HG03342 (cell line): ENCODE measurements at regions not wholly inside any gene's neighbourhood (a gene's known extent, or its start where the extent isn't known, plus 50 kb on each side); places are given as distances from the start of the nearest gene placed in this dataset.

ENCODE experiments used
- ATAC-seq: cut with Tn5 transposase; IDR thresholded peaks from one replicate; pipeline ENCODE4 v1.9.1; 2021; ENCODE audit warnings: mild to moderate bottlenecking, moderate library complexity; ENCODE audit not compliant: unreplicated experiment

DNA sequence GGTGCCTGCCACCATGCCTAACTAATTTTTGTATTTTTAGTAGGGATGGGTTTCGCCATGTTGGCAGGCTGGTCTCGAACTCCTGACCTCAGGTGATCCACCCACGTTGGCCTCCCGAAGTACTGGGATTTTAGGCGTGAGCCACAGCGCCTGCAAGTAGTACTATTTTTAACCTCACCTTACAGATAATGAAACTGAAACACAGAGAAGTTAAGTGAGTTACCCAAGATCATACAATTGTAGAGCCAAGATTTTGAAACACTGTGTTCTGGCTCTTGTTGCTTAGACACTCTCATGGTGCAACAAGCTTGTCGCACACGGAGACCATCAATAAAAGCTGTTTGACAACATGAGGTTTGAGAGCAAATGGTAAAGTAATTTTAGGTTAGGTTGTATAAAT, 159.1 kb upstream of the LMNTD1 start:
- ATAC-seq: peak; percentile 51

DNA sequence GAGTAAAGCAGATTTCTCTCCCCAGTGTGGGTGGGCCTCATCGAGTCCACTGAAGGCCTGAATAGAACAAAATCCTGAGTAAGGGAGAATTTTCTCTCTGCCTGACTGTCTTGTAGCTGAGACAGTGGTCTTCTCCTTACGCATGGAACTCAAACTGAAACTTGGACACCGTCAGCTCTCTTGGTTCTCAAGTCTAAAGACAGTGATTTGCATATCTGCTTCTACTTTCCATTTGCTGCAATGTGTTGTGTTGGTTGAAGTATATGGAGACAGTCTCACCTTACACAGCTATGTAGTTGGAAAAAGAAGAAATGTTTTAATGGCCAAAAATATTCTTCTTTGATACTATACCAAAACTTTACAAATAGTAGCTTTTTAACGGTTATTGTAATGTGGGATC, 160.2 kb upstream of the LMNTD1 start:
- peak; percentile 99 for ATAC-seq

DNA sequence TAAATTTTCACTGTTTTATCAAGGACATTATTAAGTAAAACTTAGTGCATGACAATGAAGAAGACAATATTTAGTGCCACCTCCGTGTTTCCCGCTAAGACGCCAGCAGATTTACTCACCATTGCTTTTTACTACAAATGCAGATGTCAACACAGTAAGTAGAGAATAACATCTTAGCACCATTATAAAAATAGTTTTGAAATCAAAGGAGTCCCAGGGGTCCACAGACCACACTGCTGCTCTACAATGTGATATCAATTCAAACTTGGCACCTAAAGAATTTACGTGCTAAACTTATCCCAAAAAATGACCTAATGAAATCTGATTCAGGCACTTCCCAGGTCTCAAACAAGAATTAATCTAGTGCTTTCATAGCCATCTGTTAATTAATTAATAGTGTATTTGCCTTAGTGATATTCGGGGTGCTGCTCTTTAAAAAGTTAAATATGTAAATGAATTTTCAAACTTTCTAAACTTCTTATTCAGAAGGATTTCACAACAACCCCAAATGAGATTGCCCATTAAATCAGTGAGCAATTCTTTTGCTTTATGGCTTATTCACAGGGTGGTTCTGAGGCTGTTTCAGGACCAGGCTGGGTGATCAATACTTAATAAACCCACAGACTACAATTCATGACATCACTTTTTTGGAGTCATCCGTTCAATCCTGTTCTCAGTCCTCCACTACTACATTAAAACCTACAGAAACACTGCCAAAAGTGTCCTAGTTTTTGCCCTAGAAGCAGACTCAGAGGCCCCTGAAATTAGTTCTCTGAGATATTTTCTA, 161.3 kb upstream of the LMNTD1 start:
- ATAC-seq: no peak

DNA sequence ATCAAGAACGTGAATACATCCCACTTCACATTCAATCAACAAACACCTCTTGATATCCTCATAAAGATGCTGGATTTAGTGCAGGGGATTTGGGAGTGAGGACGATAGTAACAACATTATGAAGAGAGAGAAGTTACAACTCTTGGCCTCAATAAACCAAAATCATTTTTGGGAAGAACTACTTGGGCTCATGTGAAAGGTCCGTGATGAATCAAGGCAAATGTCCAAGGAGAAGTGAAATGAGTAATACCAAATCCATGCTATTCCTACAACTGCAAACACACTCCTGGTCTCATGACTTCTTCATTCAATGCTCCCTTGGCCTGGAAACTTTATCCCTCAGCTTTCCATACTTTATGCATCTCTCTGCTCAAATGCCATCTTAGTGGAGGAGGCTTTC, 162.0 kb upstream of the LMNTD1 start:
- ATAC-seq: no peak

DNA sequence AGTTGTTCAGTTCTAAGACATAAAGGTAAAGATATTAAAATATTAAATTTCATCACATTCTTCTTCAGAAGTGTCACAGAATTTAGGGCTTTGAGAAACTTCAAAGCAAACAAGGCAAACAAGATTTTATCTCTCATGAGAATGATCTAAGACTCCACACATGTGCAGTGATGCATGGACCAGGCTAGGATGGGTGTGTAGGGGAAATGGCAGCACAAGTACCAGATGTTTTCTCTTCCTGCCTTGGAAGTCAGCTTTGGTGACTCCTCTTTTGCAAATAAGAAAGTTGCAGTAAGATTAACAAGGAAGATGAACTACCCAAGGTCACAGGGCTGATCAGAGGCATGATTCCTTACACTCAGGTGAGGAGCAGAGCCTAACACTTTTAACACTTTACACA, 163.8 kb upstream of the LMNTD1 start:
- no peak for ATAC-seq

DNA sequence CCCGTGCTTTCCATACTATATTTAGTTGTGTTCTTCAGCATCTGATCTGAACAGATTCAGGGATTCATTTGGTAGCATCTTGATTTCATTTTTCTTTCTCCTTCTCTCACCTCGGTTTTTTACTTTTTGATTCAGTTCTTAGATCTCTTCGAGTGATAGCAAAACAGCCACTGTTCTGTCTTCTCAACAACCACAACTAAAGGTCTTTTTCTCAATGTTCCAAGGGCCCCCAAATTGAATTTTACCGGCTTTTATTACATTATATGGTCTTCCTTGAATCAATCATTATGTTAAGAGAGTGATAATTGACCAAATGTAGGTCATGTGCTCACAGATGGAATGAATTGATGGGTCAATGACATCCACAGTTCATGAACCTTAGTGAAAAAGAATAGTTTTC, 164.5 kb upstream of the LMNTD1 start:
- ATAC-seq: no peak

DNA sequence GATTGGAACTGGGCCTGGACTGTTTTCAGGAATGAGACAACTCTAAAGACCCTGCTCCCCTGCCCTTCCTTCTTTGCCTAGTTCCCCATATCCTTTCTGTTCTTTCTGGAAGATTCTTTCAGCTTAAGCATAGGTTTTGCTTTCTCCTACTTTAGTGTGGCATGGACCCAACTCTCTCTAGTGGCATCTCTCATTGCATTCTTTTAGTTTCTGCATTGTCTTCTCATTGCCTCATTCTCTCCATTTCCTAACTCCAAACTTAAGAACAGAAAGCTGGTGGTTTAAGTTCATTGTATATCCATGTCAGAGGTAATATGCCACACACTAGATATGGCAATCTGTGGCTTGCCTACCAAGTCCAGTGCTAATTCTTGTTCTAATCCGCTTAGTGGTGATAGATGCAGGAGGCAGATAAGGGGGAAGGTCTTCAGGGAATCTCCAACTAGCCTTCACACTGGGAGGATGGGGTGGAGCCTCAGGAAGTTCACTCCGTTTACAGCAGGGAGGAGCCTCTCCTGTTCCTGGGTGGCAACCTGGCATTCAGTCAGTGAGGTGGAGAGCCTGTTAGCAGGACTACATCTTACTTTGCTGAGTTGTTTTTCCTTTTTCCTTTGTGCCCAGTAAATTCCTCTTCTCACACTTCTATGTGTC, 165.1 kb upstream of the LMNTD1 start:
- no peak for ATAC-seq

DNA sequence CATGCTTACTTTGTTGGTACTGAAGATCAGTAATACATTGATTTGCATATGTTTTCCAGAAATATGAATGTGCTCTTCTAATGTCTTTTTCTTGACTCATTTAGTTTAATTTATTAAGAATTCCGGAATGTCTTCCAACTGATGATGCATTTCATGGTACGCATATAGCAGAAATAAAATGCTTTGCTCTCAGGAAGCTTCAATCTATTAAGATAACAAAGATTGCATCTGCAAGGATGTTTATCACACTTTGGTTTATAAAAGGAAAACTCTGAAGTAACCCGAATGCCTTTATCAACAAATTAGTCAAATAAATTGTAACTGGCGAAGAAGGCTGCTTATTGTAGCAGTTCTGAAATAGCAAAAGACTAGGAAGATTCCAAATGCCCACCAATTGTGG, 166.4 kb upstream of the LMNTD1 start:
- no peak for ATAC-seq

DNA sequence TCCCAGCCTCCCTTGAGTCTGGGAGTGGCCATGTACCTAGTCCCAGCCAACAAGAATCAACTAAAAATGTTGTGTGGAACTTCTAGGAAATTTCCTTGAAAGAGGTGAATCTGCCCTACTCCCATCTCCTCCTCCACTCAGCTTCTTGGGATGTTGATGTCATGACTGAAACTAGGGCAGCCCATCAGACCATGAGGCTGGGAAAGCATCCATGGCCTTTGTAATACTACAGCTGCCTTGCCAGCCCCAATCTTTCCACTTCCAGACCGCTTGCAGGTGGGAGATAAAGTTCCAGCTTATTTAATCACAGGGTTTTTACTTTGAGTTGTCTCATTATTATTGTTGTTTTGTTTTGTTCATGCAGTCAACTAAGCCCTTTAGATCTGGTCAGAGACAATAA, 170.3 kb upstream of the LMNTD1 start:
- ATAC-seq: no peak

DNA sequence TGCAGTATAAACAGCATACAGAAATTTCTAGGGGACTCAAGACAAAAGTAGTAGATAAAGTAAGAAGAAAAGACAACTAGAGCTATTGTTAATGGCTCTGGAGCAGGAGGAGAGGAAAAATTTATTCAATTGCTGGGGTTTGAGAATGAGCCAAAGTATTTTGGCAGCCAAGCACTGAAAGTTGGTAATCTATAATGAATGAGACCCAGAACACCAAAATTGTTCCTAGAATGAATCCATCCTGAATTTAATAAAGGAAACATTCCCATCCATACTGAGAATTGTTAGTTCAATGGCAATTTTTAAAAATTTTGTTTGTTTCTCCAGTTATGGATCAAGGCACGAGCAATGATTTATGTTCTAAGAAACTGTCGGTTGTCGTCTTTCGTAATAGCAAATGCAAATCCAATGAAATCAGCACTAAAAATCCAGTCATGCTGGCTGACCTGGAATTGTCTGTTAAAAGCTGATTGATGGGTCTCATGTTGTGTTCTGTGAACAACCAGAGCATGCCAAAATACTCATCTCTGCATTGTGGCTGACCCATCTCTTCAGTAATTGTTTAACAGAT, 170.9 kb upstream of the LMNTD1 start:
- ATAC-seq: no peak

DNA sequence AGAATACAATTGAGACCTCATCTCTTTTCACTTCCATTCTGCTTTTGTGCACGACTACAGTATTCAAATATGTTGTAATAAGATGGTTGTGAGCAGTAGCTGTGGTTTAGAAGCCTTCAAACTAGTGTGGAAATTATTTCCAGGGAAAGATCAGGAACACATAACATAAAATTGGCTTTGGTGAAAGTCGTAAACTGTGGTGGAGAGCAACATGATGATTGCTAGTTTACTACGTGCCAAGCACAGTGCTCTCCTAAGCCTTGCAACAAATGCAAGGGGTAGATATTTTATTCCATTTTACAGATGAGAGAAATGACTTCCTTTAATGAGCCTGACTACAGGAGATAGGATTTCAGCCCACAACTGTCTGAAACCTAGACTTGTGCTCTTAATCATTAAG, 172.4 kb upstream of the LMNTD1 start:
- ATAC-seq: no peak

DNA sequence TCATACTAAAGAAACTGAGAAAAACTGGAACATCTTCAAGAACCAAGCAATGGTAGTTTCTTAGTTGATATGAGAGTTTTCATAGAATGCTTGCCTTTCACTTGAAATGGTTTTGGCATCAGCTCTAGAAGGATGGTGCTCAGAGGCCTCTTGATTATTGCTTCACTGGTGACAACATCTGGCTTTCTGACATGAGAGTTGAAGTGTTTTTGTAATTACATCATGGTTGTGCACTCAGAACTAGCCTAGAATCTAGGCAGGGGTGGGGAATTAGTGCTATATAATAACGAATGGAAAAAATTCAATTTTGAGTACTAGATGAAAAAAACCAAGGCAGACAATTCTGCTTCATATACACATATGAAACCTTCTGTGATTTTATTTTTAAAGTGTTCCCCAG, 172.8 kb upstream of the LMNTD1 start:
- ATAC-seq: no peak

DNA sequence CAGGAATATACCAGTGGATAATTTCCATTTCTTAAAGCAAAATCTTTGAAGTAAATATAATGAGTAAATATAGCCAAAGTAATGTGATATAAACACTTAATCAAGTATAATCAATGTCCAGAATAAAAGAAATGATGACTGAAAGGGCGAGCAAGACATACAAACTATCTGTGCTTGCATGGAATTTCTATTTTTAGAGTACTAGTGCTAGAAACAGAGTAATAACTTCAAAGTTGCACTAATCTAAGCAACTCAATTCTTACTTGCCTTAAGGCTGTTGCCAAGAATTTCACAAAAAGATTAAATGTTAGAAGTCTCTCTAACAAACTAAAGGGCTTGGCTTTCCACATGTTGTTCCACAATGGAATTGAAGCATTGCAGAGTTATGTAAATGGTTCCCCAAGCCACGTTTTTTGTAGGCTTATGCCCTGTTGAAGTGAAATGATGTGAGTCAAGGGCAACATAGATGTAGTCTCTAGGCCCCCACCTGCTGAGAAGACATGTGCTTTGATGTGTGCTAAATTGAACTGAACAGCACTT, 175.0 kb upstream of the LMNTD1 start:
- no peak for ATAC-seq

DNA sequence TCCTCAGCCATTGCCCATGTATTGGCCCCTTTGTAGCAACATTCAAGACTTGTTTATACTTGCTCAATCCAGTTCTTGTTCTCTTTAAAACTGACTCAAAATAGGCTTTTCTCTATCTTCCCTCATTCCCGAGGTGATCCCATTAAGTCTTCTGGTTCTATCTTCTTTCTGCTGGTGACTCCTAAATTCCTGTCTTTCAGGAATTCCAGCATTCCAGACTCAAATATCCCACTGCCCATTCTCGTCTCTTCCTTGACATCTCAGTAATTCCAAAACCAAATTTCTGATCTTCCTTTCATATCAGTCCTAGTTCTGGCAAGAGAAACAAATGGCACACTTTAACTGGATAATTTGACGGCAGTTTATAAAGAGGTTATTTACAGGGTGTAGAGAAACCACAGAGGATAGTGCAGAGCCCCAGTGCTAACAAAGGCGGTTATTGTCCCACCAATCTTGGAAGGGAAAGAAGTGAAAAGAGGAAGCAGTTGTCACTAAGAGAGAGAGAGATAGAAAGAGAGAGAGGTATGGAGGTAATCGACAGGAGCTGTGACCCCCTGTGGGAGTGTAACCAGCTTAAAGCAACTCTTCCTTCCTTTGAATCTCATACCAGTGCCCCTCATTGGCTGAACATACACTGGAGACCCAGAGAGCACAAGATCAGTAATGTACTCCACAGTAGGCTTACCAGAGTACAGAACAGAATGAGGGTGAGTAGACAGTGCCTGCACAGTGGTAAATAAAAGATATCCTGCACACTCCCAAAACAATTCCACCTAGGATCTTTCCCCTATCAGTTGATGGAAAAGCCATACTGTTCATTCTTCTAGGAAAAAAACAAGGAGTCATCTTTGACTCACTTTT, 177.6 kb upstream of the LMNTD1 start:
- peak; percentile 43 for ATAC-seq

DNA sequence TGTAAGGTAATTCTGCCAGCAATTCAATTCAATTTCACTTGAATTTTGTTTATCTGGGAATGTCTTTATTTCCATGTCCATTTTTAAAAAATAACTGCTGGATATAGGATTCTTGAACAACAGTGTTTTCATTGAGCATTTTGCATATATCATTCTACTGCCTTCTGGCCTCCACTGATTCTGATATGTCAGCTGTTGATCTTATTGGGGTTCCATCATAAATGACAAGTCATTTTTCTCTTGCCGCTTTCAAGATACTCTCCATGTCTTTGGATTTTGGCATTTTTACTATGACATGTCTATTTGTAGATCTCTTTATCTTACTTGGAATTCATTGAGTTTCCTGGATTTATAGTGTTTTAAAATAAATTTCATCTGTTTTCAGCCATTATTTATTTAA, 180.5 kb upstream of the LMNTD1 start:
- ATAC-seq: no peak

DNA sequence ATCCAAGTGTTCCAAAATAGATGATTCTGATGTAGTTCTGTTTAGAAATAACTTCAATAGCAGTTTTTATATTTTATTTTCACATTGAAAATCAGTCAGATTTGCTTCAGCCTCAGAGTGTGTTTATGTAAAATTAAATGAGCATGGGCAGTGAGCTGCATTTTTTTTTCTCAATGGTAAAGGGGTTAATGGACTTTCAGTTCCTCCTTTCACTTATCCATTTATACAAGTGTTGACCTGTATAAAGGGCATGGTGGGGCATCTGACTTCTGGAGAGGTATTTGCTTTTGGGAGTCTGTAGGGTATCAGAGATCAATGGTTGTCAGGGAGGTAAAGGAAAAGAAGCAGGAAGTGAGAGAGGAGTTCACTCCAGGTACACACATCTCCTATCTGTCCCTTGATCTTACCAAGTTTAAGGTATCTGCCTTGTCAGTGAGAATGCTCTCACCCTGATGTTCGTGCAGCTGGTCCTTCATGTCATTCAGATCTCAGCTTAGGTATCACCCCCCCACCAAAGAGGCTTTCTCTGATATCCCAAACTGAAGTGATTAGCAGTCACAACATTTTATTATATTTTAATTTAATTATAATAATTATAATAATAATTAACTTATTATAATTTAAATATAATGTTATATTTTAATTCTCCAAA, 181.6 kb upstream of the LMNTD1 start:
- peak; percentile 82 for ATAC-seq

DNA sequence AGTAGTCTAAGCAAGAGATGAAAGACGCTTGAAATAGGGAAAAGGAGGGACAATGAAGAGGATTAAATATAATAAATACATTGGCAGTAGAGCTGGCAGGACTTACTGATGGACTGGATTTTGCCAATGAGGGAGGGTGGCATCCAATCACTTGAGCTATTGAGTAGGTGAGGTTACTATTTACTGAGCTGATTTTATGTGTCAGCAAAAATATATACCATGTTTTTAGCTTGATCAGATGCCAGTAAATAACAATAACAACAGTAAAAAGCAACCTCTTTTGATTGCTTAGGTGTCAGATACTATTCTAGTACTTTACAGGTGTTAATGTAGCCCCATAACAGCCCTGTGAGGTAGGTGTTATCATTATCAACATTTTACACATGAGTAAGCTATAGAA, 187.5 kb upstream of the LMNTD1 start:
- ATAC-seq: no peak

DNA sequence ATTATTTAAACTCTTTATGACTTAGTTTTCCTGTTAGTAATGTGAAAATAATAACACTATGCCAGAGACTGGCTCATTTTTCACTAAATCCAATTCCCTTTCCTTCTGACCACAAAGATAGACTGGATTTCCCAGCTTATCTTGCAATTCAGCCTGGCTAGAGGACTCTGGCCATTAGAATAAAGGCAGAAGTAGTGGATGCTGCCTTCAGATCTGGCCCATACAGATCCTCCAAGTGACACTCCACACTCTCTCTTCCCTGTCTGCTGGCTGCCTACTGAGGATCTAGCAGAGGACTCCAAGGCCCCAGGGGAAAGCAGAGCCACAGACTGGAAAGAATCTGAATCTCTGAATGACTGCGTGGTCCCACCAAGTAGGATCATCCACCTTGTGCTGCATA, 188.8 kb upstream of the LMNTD1 start:
- no peak for ATAC-seq

DNA sequence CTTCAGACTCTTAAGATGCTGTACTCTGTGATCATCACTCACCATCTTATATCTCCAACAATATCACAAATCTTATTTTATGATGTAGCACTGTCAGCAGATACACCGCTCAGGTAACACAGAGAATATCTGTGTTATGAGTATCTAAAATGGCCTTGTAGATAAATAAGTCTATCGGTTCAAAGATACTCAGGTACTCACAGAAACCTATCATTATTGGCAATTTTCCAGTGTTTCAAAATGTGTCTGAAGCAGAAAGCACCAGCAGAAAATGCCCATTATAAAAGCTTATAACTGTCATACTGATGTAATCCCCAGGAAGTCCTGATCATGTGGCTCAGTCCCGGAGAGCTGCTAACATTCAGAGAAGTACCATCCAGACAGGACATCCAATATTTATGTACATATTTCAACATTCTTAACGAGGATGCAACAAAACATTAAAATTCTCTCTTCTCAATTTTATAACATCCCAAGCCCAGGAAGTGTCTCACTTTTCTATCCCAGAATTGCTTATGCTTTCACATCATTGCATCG, 190.7 kb upstream of the LMNTD1 start:
- no peak for ATAC-seq

DNA sequence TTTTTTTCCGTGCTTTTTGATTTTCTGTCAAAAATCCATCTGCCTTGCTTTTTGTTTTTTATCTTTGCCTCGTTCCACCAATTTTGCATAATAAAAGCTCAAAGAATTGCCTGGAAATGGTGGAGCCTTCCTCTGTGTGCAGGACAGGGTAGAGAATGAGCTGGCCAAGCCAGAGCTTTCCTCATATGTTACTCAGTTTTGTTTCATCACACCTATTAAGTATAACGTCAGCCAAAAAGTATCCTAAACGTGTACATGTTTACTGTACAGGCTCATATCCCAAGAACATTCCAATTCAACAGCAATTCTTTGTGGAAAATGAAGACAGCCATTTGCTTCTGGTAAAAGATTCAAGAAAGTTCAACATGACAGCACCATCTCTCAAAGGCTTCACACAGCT, 191.2 kb upstream of the LMNTD1 start:
- ATAC-seq: no peak
